ENCODE measurements at regions not wholly inside any gene's neighbourhood (a gene's known extent, or its start where the extent isn't known, plus 50 kb on each side); places are given as distances from the start of the nearest gene placed in this dataset.

DNA sequence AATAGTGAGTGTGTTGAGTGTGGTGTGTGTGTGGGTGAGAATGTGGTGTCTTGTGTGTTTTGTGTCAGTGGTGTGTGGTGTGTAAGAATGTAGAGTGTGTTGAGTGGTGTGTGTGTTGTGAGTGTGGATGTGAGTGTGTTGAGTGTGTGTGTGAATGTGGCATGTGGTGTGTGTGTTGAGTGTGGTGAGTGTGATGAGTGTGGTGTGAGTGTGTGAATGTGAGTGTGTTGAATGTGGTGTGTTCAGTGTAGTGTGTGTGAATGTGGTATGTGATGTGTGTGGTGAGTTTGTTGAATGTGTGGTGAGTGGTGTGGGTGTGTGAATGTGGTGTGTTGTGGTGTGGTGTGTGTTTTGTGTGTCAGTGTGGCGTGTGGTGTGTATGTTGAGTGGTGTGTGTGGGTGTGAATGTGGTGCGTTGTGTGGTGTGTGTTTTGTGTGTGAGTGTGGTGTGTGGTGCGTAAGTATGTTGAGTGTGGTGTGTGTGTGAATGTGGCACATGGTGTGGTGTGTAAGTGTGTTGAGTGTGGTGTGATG lies 60.8 kb upstream of the SORCS2 start:
- no peak overlapping the region for H3K56ac ChIP-seq (ENCODE audit: extremely low read depth, insufficient read depth, low read length)
- CTCF ChIA-PET: no interaction called here
- 50% methylated on average over 3 of the region's 3 CpGs; no CpG with 5 or more reads in 1 of the 2 experiments for WGBS, 2 experiments (ENCODE audit: extremely low coverage in 2 of 2, insufficient read length in 1 of 2)
- H2AK5ac ChIP-seq (ENCODE audit: low read depth, low read length): peak overlapping the region; percentile 51; the same call in 1 of the 2 replicates
- no peak overlapping the region for H3K23ac ChIP-seq (ENCODE audit: low read depth, low read length)
- H4K20me1 ChIP-seq (ENCODE audit: insufficient read depth, low read length): peaks cover 5% of the 10 kb centered on the region
- POLR2A ChIA-PET (ENCODE audit: unreplicated experiment): no interaction called here
- H2AK9ac ChIP-seq (replicated peaks; ENCODE audit: low read depth, low read length, poor library complexity): peak overlapping the region; percentile 15
- H3K4me1 ChIP-seq (ENCODE audit: control insufficient read depth, insufficient read depth, low read length): peaks cover 8% of the 10 kb centered on the region; the same call in 1 of the 2 replicates
- peaks cover 3% of the 10 kb centered on the region; the same call in 1 of the 2 replicates for H3K27me3 ChIP-seq (ENCODE audit: control insufficient read depth, insufficient read depth, low read length)
- dilution Hi-C loops (cut with HindIII; ENCODE audit: low sequenced_read_pairs, unreplicated experiment): no loop called here
- H4K8ac ChIP-seq (ENCODE audit: low read depth in 2 of 2, low read length in 2 of 2): no peak overlapping the region
- in situ Hi-C loops (cut with MboI; ENCODE audit: low sequenced_read_pairs): no loop called here
- DNase-seq (no peak), ATAC-seq (ENCODE audit: low read depth) (no peak)
- TF ChIP-seq SMC3 (IDR thresholded peaks at IDR 0.05; ENCODE audit: low read depth, low read length) (no peak), FOS (IDR thresholded peaks at IDR 0.05; ENCODE audit: low read depth, low read length) (no peak), CEBPB (IDR thresholded peaks at IDR 0.05; ENCODE audit: low read depth, low read length) (no peak)
- TF ChIP-seq, protein P1, sequence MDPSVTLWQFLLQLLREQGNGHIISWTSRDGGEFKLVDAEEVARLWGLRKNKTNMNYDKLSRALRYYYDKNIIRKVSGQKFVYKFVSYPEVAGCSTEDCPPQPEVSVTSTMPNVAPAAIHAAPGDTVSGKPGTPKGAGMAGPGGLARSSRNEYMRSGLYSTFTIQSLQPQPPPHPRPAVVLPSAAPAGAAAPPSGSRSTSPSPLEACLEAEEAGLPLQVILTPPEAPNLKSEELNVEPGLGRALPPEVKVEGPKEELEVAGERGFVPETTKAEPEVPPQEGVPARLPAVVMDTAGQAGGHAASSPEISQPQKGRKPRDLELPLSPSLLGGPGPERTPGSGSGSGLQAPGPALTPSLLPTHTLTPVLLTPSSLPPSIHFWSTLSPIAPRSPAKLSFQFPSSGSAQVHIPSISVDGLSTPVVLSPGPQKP (IDR thresholded peaks at IDR 0.05; ENCODE audit: borderline replicate concordance, low read depth, low read length): no peak
- no peak overlapping the region for H3K4me3 ChIP-seq (ENCODE audit: insufficient read depth, low read depth, low read length)
- no peaks in the 10 kb centered on the region for H3K79me1 ChIP-seq (ENCODE audit: low read depth in 1 of 2, low read length in 2 of 2)
- H2BK120ac ChIP-seq (ENCODE audit: low read depth, low read length): no peak overlapping the region
- H4K91ac ChIP-seq (ENCODE audit: insufficient read depth, low read depth, low read length): no peak overlapping the region
- H3K4me2 ChIP-seq (ENCODE audit: low read depth, low read length): no peak overlapping the region
- H3K18ac ChIP-seq (ENCODE audit: low read depth, low read length): no peak overlapping the region
- peak overlapping the region; percentile 86 for H2BK5ac ChIP-seq (ENCODE audit: low read depth, low read length, poor library complexity, severe bottlenecking)
- H2BK20ac ChIP-seq (ENCODE audit: low read depth, low read length): no peak overlapping the region
- no peak overlapping the region for H2BK15ac ChIP-seq (ENCODE audit: low read depth, low read length)
- no TSS peak for BruUV-seq (replicated peaks)
- no peak overlapping the region for H4K5ac ChIP-seq (ENCODE audit: low read depth, low read length)
- H3K9me3 ChIP-seq (ENCODE audit: control insufficient read depth, insufficient read depth, low read length): peaks cover 6% of the 10 kb centered on the region; the same call in 1 of the 2 replicates
- H3K27ac ChIP-seq (ENCODE audit: insufficient read depth, low read length): no peak overlapping the region
- no peak overlapping the region for H3K4ac ChIP-seq (ENCODE audit: low read depth, low read length)
- no peaks in the 10 kb centered on the region for H3K36me3 ChIP-seq (ENCODE audit: control insufficient read depth, insufficient read depth, low read length)
- H3K9me1 ChIP-seq (ENCODE audit: insufficient read depth, low read length): peaks cover 19% of the 10 kb centered on the region
- intact Hi-C loops (cut with micrococcal nuclease): no loop called here
- H2AFZ ChIP-seq (replicated peaks; ENCODE audit: low read length, poor library complexity): peak overlapping the region; percentile 33
- H3K14ac ChIP-seq (replicated peaks; ENCODE audit: low read depth, low read length): no peak overlapping the region
- H3K9ac ChIP-seq (ENCODE audit: low read depth, low read length): no peak overlapping the region

Data from IMR-90 (cell line).